AG20443 (cell line): ENCODE measurements at regions not wholly inside any gene's neighbourhood (a gene's known extent, or its start where the extent isn't known, plus 50 kb on each side); places are given as distances from the start of the nearest gene placed in this dataset.
"Not testable (repeated sequence)": the region's sequence is repeated elsewhere in the genome, so short reads cannot be mapped to it uniquely, and the experiment has no call there.

ENCODE experiments used
- DNase-seq: peaks from one replicate; pipeline ENCODE4 v3.0.0; 2012; ENCODE audit warnings: low spot score, mixed read lengths

DNA sequence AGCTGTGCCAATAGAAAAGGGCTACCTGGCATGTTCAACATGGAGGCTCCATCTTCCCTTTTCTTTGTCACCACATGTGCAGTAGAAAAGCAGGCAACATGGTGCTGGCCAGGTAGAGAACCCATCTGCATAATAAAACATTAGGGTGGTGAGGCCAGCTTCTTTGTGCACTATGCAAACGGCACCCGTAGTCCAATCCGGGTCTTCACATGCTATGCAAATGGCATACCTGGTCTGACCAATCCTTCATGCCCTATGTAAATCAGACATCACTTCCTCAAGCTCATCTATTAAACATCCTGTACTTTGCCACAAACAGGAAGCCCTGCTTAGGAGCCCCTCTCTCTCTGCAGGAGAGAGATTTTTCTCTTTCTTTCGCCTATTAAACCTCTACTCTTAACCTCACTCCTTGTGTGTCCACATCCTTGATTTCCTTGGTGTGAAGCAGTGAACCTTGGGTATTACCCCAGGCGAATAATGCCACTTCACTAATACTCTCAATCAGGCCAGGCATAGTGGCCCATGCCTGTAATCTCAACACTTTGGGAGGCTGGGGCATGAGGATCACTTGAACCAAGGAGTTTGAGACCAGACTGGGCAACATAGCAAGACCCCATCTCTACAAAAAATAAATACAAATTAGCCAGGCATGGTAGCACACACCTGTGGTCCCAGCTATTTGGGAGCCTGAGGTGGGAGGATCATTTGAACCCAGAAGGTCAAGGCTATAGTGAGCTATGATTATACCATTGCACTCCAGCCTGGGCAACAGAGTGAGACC is 111.3 kb upstream of the MRI1 start:
- no peak for DNase-seq

- DNase-seq = no peak
Measured at GRCh38 chr19:13646758-13647157, 117.6 kb upstream of the MRI1 start.

GRCh38 chr19:13644645-13645044 is 119.7 kb upstream of the MRI1 start:
- DNase-seq = no peak

DNA sequence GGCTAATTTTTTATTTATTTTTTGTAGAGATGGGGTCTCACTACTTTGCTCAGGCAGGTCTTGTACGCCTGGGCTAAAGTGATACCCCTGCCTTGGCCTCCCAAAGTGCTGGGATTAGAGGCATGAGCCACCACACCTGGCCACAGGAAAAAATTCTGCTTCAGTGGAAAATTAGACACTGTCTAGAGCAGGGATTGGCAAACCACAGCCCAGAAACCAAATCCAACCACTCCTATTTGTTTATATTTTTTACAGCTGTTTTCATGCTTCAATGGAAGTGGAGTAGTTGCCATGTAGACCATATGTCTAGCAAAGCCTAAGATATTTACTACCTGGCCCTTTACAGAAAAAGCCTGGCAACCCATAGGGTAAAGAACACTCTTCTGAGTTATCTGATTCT is 123.7 kb upstream of the MRI1 start:
- DNase-seq = no peak

GRCh38 chr19:13639342-13639929 is 124.9 kb upstream of the MRI1 start:
- DNase-seq = no peak

- peak; percentile 35 for DNase-seq
Measured at GRCh38 chr19:13637664-13638063, 126.7 kb upstream of the MRI1 start.

DNA sequence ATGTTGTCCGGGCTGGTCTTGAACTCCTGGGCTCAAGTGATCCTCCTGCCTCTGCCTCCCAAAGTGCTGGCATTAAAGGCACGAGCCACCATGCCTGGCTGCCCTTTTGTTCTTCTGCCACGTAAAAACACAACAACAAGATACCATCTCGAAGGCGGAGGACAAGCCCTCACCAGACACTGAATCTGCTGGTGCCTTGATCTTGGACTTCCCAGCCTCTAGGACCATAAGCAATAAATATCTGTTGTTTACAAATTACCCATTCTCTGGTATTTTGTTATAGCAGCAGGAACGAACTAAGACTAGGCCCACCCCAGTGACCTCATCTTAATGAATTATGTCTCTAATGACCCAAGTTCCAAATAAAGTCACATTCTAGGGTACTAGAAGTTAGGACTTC is 128.4 kb upstream of the CACNA1A start:
- no peak for DNase-seq

GRCh38 chr19:13633522-13633922 is 127.2 kb upstream of the CACNA1A start:
- no peak for DNase-seq

DNA sequence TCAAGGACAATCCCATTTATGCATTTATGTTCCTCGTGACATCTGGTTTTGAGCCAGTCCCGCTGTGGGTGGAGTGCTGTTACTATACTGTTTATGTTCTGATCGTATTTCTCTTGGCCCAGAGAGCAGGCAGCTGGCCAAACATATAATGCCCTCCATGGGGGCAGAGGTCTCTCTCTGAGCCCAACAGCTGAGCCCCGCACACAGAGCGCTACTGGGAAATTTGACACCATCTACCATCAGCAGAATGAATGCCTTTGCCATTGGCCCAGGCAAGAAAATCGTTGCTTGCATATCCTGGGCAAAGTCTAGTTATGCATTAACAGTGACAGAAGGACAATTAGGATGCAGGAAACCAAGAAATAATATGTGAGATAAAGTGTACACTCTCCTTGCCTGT is 126.8 kb upstream of the CACNA1A start:
- no peak for DNase-seq

DNA sequence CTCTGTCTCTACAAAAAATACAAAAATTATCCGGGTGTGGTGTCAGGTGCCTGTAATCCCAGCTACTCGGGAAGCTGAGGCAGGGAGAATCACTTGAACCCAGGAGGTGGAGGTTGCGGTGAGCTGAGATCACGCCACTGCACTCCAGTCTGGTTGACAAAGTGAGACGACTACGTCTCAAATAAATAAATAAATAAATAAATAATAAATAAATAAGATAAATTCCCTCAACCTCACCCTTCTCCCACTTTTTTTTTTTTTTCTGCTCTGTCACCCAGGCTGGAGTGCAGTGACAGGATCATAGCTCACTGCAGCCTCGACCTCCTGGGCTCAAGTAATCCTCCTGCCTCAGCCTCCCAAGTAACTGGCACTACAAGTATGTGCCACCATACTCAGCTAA is 125.9 kb upstream of the CACNA1A start:
- not testable (repeated sequence) for DNase-seq

- DNase-seq = peak; percentile 24
Measured at GRCh38 chr19:13629687-13630357, 123.5 kb upstream of the CACNA1A start.

DNA sequence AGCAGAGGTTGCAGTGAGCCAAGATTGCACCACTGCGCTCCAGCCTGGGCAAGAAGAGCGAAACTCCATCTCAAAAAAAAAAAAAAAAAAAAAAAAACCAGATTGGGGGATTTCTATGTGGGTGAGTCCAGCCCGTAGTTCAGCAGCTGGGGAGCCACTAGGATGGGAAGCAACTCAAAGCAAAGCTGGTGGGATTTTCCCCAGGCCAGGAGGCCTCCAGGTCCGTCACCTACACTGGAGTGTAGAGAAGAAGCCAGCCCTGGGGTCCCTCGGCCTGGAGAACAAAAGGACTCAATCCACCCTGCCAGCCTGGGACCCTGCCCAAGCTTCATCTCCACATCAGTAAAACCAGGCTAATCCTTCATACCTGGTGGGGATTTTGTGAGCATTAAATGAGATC is 121.3 kb upstream of the CACNA1A start:
- DNase-seq = no peak

DNA sequence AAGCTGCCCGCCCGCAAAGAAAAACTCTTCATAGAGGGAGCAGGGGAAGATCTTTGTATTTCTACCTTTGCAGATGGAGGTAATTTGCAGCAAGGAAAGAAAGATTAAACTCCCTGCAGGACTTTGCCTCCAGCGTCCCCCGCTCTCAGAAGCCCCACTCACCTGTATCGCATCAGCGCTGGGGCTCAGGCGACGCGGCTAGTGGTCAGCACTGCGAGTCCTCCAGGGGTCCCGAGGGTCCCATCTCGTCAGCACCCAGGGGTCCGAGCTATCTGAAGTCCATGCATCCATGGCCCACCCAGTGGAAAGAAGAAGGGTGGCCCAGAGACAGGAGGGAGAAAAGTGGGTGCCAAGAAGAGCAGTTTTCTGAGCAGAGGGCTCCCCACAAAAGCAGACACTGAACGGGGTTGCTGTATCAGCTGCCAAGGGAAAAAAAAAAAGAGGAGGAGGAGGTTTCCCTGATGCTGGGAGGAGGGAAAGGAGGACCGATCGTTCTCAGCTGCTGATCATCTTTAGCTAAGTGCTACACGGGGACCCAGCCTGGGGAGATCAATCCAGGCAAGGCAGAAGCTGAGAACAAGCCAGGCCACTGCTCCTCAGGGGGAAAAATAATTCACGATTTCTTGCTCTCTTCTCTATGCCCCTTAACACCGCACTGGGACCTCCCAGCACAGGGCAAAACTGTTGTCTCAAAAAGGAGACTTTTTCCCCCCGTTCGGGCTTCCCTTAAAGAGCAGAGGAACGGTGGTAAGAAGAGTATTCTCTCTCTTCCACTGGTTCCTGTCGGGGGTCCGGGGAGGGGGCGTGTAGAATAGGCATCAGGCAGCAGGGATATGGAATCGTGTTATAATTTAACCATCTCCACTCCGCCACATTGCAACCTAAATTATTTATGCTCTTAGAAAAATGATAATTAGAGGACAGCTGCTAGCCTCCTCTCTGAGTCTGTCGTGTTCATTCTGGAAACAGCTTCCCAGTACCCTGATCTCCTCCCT is 117.7 kb upstream of the CACNA1A start:
- DNase-seq = no peak

DNA sequence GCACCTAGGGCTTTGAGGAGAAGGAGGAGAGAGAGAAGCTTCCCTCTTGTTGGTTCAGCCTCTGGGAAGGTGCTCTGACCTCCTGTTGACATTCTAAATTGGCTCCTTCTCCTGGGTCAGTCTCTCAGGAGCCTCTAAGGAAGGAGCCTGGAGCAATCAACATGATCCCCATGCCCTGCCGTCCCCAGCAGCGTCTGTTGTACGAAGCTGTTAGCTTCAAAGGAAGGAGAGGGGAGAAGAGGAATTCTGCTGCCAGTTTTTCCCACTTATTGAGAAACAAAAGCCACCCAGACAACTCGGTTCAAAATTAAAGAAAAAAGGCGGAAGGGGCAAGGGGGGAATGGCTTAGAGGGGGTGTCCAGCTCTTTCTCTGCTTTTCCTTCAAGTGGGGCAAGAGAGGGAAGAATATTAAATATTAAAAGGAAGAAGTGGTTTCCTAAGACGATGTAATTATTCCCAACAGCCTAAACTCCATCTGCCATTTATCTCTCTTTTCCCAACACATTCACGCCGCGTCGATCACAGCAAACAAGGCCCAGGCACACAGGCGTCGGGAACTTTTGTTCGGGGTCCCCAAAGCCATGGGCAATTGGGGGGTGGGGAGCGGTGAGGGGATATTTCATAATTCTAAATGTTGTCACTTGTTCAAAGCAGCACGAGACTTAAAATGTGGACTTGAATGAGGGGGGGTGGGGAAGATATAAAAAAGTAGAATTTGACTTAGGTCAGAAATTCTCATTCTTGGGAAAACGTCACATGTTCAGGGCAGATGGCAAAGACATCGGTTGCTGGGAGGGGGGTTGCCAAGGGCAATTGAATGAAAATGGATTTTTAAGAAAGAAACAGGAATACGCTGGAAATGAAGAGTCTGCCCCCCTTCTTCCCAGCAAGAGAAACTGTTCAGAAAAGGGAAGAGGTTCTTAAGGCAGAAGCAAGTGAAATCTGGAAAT is 116.8 kb upstream of the CACNA1A start:
- DNase-seq = no peak

DNA sequence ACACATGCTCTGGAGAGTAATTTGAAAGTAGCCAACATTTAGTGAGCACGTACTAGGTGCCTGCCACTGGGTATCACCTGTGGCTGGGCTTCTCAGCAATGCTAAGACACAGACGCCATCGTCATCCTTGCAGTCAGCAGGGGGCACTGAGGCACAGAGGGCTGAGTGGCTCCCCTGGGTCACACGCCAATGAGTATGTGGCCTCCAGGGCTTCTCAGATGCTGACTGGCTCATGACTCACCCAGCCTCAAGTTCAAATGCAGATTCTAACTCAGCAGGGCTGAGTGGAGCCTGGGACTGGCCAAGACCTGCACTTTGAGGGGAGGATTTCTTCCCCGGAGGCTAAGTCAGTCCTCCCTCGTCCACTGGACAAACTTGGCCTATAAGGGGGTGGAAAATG is 115.1 kb upstream of the CACNA1A start:
- DNase-seq = peak; percentile 90

DNA sequence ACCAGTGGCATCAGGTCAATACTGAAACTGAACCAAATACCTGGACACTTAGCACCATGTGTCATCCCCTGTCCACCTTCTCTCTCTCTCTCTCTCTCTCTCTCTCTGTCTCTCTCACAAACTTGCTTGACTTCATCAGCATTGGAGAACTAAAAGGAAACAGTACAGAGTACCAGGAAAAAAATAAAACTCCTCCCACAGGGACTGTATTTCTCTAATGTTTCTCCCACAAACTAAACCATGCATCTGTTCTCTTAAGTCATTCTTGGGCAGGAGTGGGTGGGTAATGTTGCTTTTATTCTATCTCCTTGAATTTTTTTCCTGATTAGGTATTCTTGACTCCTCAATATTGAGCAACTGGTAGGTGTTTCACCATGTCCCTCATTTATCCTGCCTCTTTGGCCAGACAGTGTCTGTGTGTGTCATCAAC is 112.9 kb upstream of the CACNA1A start:
- DNase-seq = no peak

DNA sequence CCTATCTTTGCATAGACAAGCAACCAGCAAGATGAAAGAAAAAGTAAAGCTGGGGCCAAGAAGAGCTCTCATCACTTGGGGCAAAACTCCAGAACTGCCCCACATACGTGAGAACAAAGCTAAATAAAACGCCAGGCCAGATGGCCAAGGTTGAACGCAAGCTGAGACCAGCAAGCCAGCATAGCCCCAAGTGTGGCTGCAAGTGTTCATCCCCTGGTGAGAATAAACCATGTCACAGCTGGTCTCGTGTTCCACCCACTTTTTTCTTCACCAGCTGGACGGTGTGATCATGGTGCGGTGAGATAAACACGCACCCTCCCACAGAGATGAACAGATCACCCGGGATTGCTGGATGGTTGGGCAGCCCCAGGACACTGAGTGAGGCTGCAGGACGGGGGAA is 109.6 kb upstream of the CACNA1A start:
- DNase-seq = no peak

GRCh38 chr19:13613447-13613846 is 107.2 kb upstream of the CACNA1A start:
- no peak for DNase-seq

DNA sequence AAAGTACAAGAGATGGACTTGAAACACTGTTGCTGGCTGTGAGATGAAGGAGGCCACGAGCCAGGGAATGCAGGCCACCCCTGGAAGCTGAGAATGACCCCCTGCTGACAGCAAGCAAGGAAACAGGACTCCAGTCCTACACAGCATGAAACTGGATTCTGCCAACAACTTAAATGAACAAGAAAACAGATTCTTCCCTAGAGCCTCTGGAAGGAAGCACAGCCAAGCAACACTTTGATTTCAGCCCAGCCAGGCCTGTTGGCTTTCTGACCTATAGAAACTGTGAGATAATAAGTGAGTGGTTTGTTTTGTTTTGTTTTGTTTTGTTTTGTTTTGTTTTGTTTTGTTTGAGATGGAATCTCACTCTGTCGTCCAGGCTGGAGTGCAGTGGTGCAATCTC is 105.3 kb upstream of the CACNA1A start:
- no peak for DNase-seq

GRCh38 chr19:13610039-13610691 is 103.9 kb upstream of the CACNA1A start:
- no peak for DNase-seq
